GM19043 (cell line): ENCODE measurements at regions not wholly inside any gene's neighbourhood (a gene's known extent, or its start where the extent isn't known, plus 50 kb on each side); places are given as distances from the start of the nearest gene placed in this dataset.

Experiments used
- ATAC-seq: cut with Tn5 transposase; IDR thresholded peaks from one replicate; pipeline ENCODE4 v1.9.1; 2021; ENCODE audit warnings: low read depth; ENCODE audit not compliant: unreplicated experiment

- ATAC-seq = no peak
These were observed 960.6 kb downstream of the BRD1 start for GRCh38 chr22:48866906-48867681.

GRCh38 chr22:48864748-48865147 lies 962.9 kb downstream of the BRD1 start:
- no peak for ATAC-seq

- no peak for ATAC-seq
These were observed 963.6 kb downstream of the BRD1 start for GRCh38 chr22:48863965-48864528.

- no peak for ATAC-seq
These were observed 967.1 kb downstream of the BRD1 start for GRCh38 chr22:48860557-48860956.

GRCh38 chr22:48858856-48859255 lies 968.8 kb downstream of the BRD1 start:
- ATAC-seq = no peak

GRCh38 chr22:48858121-48858520 lies 969.6 kb downstream of the BRD1 start:
- no peak for ATAC-seq

GRCh38 chr22:48857202-48857805 lies 970.4 kb downstream of the BRD1 start:
- no peak for ATAC-seq

- ATAC-seq = no peak
These were observed 971.4 kb downstream of the BRD1 start for GRCh38 chr22:48856308-48856615.

GRCh38 chr22:48855593-48856307 lies 971.9 kb downstream of the BRD1 start:
- no peak for ATAC-seq

- ATAC-seq = no peak
These were observed 972.7 kb downstream of the BRD1 start for GRCh38 chr22:48855013-48855412.

GRCh38 chr22:48853627-48854240 lies 973.9 kb downstream of the BRD1 start:
- ATAC-seq = no peak

- ATAC-seq = no peak
These were observed 975.6 kb downstream of the BRD1 start for GRCh38 chr22:48851933-48852549.

GRCh38 chr22:48850658-48851287 lies 976.9 kb downstream of the BRD1 start:
- no peak for ATAC-seq

- ATAC-seq = no peak
These were observed 977.6 kb downstream of the BRD1 start for GRCh38 chr22:48849963-48850657.

- no peak for ATAC-seq
These were observed 978.3 kb downstream of the BRD1 start for GRCh38 chr22:48849219-48849912.

- ATAC-seq = no peak
These were observed 981.5 kb downstream of the BRD1 start for GRCh38 chr22:48846200-48846599.

GRCh38 chr22:48845356-48845936 lies 982.2 kb downstream of the BRD1 start:
- ATAC-seq = no peak

GRCh38 chr22:48844056-48844675 lies 983.5 kb downstream of the BRD1 start:
- ATAC-seq = no peak
